HG03469 (cell line): ENCODE measurements at regions not wholly inside any gene's neighbourhood (a gene's known extent, or its start where the extent isn't known, plus 50 kb on each side); places are given as distances from the start of the nearest gene placed in this dataset.
A peak's percentile ranks its signal among the peaks of the same experiment; 100 is the strongest.
"Not testable (repeated sequence)": the region's sequence is repeated elsewhere in the genome, so short reads cannot be mapped to it uniquely, and the experiment has no call there.

Source experiments
- ATAC-seq: cut with Tn5 transposase; IDR thresholded peaks from one replicate; pipeline ENCODE4 v1.9.1; 2021; ENCODE audit warnings: mild to moderate bottlenecking, moderate library complexity, moderate number of reproducible peaks; ENCODE audit not compliant: unreplicated experiment

DNA sequence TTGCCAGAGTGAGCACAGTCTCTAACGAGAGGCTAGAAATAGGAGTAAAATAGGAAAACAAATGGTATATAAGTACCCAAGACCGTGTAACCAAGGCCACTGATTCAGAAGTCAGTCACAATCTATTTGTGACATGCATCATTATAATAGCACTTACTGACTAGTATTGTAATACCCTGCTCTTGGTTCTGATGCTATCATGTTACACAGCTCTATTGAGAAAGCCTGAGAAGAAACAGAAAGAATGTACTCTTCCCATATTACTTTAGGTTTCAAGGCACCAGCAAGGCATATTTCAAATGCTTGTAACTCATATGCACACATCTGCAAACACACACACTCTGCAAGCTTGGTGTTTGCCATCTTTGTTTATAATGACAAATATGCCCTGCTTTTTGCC is 746.4 kb downstream of the SLC4A3 start:
- no peak for ATAC-seq

DNA sequence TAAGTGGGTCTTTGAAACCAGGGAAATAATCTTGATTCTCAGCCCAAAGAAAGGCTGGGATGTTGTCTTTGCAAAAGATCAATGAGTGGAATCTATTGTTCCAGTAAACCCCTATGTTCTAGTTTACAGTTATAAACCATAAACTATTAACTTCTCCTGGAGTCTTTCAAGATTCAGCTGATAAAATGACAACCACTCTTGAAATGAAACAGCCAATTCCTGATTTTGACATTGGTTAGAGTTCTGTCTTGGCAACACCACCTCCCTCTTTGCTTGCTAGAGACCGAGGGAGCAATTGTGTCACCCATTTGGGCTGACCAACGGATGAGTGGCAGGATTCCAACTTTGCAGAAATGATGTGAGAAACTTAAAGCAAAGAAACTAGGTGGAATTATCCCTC is 746.9 kb downstream of the SLC4A3 start:
- ATAC-seq = no peak

- no peak for ATAC-seq
Observed at GRCh38 chr2:220377482-220378155, 750.2 kb downstream of the SLC4A3 start.

GRCh38 chr2:220387758-220388157 is 760.3 kb downstream of the SLC4A3 start:
- ATAC-seq = not testable (repeated sequence)

DNA sequence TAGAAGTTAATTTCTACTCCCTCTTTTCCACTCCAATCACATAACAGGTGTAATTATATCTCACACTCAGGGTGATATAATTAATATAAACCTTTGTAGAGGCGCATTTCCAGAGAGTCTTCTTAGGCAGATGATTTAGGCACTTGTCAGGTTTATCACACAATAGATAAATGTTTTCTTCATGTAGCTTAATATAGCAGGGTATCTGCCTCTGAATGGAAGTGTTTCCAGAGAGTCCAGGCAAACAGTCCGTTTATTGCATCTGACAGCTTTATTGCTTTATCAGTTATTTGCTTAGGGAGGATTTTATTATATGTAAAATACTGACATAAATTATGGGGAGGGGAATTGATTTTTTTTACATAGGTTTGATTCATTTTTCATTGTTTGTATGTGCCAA is 766.3 kb downstream of the SLC4A3 start:
- ATAC-seq = no peak

GRCh38 chr2:220394433-220394832 is 767.0 kb downstream of the SLC4A3 start:
- no peak for ATAC-seq

DNA sequence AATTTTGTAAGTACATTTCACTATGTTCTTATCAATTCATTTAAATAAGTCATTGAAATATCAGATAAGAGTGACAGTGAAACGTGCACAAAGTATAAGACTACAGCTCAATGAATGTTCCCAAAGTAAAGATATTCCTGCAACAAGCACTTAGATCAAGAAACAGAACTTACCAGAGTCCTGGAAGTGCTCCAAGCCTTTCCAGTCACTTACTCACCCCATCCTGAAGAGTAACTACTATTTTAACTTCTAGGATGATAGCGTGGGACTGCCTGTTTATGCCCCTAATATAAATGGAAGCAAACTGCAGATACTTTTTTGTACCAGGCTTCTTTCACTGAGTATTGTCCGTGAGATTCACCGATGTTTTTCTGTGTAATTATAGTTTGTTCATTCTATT is 768.9 kb downstream of the SLC4A3 start:
- ATAC-seq = no peak

GRCh38 chr2:220410296-220410695 is 782.9 kb downstream of the SLC4A3 start:
- no peak for ATAC-seq

DNA sequence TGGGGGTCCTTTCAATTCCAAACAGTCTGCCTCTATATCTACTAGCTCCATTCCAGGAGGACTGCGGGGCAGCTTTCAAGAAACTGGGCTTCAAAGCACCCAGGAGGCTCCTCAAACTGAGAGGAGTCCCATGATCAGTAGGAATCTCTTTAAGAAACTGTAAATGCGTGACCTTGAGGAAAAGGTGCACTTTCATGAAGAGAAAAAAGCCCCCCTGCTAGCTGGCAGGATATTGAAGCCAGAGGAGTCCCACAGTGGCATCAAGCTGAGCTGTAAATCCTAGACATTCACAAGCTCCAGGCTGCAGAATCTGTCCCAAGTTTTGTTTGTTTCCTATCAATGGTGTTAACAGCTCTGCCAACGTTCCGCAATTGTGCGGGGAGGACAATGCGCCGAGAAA is 790.1 kb downstream of the SLC4A3 start:
- ATAC-seq = no peak

DNA sequence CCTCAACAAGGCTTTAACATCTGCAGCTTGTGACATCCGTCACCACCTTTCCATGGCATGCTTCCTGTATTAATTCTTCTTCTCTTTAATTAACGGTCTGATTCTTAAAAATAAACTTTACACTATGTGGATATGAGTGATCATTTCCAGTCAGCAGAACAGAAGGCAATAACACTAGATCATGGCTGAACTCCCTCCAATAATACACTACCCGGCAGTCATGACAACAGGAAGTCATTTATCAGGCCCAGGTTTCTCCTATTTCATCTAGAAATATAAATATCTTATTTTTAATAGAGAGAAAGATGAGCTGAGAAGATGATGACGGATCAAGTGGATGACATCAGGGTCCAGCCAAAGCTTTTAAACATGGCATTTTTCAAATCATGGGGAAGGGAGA is 792.2 kb downstream of the SLC4A3 start:
- no peak for ATAC-seq

DNA sequence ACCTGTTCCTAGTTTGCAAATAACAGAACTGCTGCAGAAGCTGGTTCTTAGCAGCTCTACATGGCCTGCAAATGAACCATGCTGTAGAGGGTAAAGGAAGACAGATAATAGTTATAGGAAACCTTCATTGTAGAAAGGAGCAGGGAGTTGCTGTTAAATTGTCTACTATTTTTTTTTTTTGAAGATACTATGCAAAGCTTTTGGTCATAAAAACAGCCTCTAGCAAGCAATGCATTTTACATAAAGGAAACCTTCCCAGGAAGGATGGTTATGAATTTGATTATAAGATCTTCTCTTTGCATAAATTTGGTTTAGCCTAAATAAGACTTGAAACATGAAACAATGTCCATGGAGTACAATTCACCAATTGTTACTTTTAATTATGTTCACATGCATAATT is 793.4 kb downstream of the SLC4A3 start:
- ATAC-seq = no peak

- ATAC-seq = no peak
Observed at GRCh38 chr2:220422676-220423075, 795.2 kb downstream of the SLC4A3 start.

DNA sequence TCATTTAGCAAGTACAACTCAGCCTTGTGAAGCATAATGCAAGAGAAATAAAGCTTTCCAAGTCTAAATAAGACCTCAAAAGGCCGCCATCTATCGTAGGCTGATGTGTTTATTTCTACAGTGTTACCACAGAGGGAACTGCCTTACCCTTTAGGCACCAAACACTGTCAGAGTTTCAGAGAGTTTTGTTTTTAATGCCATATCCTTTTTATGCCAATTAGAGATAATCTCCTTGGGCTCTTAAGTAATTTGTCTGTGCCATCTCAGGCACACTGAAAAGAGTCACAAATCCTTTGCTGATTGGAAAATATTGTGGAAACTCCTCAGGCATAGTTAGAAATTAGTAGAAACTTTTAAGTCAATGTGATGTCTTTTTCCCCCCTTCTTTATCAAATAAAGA is 797.1 kb downstream of the SLC4A3 start:
- no peak for ATAC-seq

- ATAC-seq = peak; percentile 88
Observed at GRCh38 chr2:220432645-220433044, 805.2 kb downstream of the SLC4A3 start.

DNA sequence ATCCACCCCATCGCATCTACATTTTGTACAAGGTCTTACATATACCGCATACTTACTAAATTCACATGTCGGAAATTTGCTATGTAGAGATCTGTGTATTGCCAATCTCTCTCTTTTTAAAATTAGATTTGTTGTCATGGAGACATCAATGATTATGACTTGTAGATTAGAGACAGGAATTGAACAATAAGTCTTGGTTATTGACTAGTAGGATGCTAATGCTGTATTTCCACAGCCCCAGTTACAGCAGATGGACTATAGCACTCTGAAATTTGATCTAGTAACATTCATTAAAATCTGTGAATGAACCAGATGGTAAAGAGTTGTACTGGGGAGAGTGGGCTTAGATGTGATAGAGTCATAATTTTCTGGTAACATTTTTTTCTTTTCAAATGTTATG is 805.7 kb downstream of the SLC4A3 start:
- ATAC-seq = no peak

- ATAC-seq = no peak
Observed at GRCh38 chr2:220434385-220434784, 807.0 kb downstream of the SLC4A3 start.

- no peak for ATAC-seq
Observed at GRCh38 chr2:220437938-220438337, 810.5 kb downstream of the SLC4A3 start.

DNA sequence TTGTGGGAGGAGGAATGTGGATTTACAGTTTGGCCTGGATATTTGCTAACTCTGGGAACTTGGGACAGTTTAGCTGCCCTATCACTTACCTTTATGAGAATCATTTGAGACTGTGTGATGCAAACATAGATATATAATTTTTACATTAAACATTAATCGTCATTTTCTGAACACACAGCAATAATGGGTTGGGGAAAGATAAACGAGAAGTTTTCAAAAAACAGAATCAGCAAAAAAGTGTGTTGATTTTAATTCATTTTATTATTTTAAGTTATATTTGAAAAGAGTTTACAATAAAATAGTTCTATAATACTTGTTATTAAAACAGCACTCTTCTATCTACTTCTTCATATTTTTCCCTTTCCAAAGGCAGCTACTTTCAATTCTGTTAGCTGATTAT is 813.3 kb downstream of the SLC4A3 start:
- ATAC-seq = no peak

DNA sequence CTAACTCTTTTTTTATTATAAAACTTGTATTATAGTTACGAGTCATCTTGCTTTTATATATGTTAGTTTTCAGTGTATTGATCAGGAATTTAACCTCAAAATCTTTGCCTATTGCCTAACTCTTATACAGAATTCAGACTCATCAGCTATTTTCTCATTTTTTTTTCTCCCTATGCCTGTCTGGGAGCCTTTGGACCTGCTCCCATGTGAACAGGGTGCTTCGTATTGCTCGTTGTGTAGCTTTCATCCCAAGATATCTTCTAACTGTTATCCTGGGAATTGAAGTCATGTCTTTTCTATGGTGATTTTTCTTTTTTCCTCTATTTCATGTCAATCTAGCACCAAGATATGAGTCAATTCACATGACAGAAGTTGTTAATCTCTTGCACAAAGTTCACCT is 814.0 kb downstream of the SLC4A3 start:
- no peak for ATAC-seq

- no peak for ATAC-seq
Observed at GRCh38 chr2:220442012-220442411, 814.6 kb downstream of the SLC4A3 start.

- no peak for ATAC-seq
Observed at GRCh38 chr2:220445429-220446105, 818.1 kb downstream of the SLC4A3 start.

GRCh38 chr2:220446106-220446712 is 818.8 kb downstream of the SLC4A3 start:
- no peak for ATAC-seq
